Transverse colon (tissue), 3 donors: ENCODE measurements at regions not wholly inside any gene's neighbourhood (a gene's known extent, or its start where the extent isn't known, plus 50 kb on each side); places are given as distances from the start of the nearest gene placed in this dataset.
"Not testable (repeated sequence)": the region's sequence is repeated elsewhere in the genome, so short reads cannot be mapped to it uniquely, and the experiment has no call there.

Source experiments
- POLR2A ChIP-seq: fragments of 450-650 bp; IDR thresholded peaks from one replicate; pipeline ENCODE4 v1.6.1; 2016; ENCODE audit warnings: antibody characterized with exemption, mild to moderate bottlenecking, moderate library complexity
- TF ChIP-seq, protein P1 (sequence below), 5 experiments: fragments of 200-600 bp in 3 of 5; fragments of 450-650 bp in 2 of 5; sonication (generic) in 3 of 5; IDR thresholded peaks; 1 replicate in 2 of 5; 2 replicates in 3 of 5; pipeline ENCODE4 v1.5.1; 2016 to 2017; ENCODE audit warnings: antibody characterized with exemption in 5 of 5, inconsistent platforms in 3 of 5, mild to moderate bottlenecking in 2 of 5, moderate library complexity in 1 of 5

DNA sequence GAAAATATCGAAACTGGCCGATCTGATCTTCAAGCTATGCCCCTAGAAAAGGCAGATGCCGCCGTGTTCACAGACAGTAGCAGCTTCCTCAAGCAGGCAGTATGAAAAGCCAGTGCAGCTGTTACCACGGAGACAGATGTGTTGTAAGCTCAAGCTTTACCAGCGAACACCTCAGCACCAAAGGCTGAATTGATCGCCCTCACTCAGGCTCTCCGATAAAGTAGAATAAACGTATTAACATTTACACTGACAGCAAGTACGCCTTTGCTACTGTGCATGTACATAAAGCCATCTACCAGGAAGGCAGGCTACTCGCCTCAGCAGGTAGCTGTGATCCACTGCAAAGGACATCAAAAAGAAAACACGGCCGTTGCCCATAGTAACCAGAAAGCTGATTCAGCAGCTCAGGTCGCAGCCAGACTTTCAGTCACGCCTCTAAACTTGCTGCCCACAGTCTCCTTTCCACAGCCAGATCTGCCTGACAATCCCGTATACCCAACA lies 122.8 kb upstream of the DEFB108B start:
- TF ChIP-seq, protein P1, sequence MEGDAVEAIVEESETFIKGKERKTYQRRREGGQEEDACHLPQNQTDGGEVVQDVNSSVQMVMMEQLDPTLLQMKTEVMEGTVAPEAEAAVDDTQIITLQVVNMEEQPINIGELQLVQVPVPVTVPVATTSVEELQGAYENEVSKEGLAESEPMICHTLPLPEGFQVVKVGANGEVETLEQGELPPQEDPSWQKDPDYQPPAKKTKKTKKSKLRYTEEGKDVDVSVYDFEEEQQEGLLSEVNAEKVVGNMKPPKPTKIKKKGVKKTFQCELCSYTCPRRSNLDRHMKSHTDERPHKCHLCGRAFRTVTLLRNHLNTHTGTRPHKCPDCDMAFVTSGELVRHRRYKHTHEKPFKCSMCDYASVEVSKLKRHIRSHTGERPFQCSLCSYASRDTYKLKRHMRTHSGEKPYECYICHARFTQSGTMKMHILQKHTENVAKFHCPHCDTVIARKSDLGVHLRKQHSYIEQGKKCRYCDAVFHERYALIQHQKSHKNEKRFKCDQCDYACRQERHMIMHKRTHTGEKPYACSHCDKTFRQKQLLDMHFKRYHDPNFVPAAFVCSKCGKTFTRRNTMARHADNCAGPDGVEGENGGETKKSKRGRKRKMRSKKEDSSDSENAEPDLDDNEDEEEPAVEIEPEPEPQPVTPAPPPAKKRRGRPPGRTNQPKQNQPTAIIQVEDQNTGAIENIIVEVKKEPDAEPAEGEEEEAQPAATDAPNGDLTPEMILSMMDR (IDR thresholded peaks at IDR 0.05), result not testable (repeated sequence)
- not testable (repeated sequence) for TF ChIP-seq POLR2A
